K562 (cell line): ENCODE measurements at regions not wholly inside any gene's neighbourhood (a gene's known extent, or its start where the extent isn't known, plus 50 kb on each side); places are given as distances from the start of the nearest gene placed in this dataset.

ENCODE experiments used
- ATAC-seq: fragments of 200-7000 bp; cut with Tn5 transposase; 3 replicates; pipeline ENCODE4 v1.9.1; 2020; ENCODE audit warnings: moderate library complexity
- BruUV-seq: library from RNA; stranded (reverse); fragments of 400-500 nt; replicated peaks from 2 replicates; lab custom pipeline; 2021; lab: Mats Ljungman, UMichigan
- CTCF ChIA-PET: fragments of 300-600 bp; formaldehyde crosslinking; extraction: SDS; loops from one replicate; lab custom pipeline; 2021; ENCODE audit warnings: low intra/inter-chr PET ratio; lab: Yijun Ruan, JAX
- POLR2A ChIA-PET: fragments of 300-600, 350-650 bp; sonication (Branson Sonifier 250); formaldehyde crosslinking; extraction: SDS; loops from one replicate; lab custom pipeline; 2021; ENCODE audit warnings: antibody characterized with exemption, inconsistent platforms; lab: Yijun Ruan, JAX
- DNase-seq, 4 experiments: peaks; one replicate each; pipeline versions ENCODE4 v3.0.0 to v3.0.0-alpha.2; 2011 to 2018; ENCODE audit warnings: low spot score in 3 of 4, mixed read lengths in 3 of 4; ENCODE audit errors: extremely low read depth in 1 of 4
- FAIRE-seq: peaks from 2 replicates; lab custom pipeline; 2011; peaks lifted over from hg19 to GRCh38; lab: Jason Lieb, UNC
- H2AFZ ChIP-seq: 2 replicates; pipeline ENCODE4 v1.6.0; 2011; ENCODE audit warnings: low read depth, low read length, control low read depth, inconsistent platforms
- H3K27ac ChIP-seq: fragments of 200-600 bp; 3 replicates; pipeline ENCODE4 v1.8.0; 2011; ENCODE audit warnings: low read depth, mild to moderate bottlenecking, control low read depth, inconsistent platforms, low read length, moderate library complexity, mixed read lengths; ENCODE audit errors: extremely low read depth
- H3K27me3 ChIP-seq, 2 experiments: fragments of 300-600 bp in 1 of 2; 2 replicates in 1 of 2; 3 replicates in 1 of 2; pipeline versions ENCODE4 v1.6.0 to v1.8.0; 2011; ENCODE audit warnings: inconsistent platforms in 2 of 2, low read length in 2 of 2, mild to moderate bottlenecking in 1 of 2, mixed read lengths in 1 of 2, moderate library complexity in 1 of 2; ENCODE audit not compliant: control insufficient read depth in 2 of 2, insufficient read depth in 2 of 2
- H3K36me3 ChIP-seq: fragments of 300-600 bp; 3 replicates; pipeline ENCODE4 v1.8.0; 2011; ENCODE audit warnings: mild to moderate bottlenecking, low read length, inconsistent platforms; ENCODE audit not compliant: control insufficient read depth, insufficient read depth
- H3K4me1 ChIP-seq, 2 experiments: fragments of 200-600 bp in 1 of 2; replicated peaks in 1 of 2; 2 replicates in 1 of 2; 3 replicates in 1 of 2; pipeline versions ENCODE4 v1.5.1 to v1.8.0; 2011; ENCODE audit warnings: inconsistent platforms in 2 of 2, low read length in 2 of 2, mild to moderate bottlenecking in 1 of 2, mixed read lengths in 1 of 2, moderate library complexity in 1 of 2; ENCODE audit not compliant: control insufficient read depth in 2 of 2, insufficient read depth in 2 of 2
- H3K4me2 ChIP-seq: 2 replicates; pipeline ENCODE4 v1.6.1; 2011; ENCODE audit warnings: low read length, control low read depth, inconsistent platforms, mixed read lengths; ENCODE audit not compliant: insufficient read depth
- H3K4me3 ChIP-seq: fragments of 200-600 bp; sonication (generic), shearing (Covaris generic); 2 replicates; pipeline ENCODE4 v1.5.1; 2016; ENCODE audit warnings: control low read depth, inconsistent platforms
- H3K79me2 ChIP-seq: fragments of 200-600 bp; 3 replicates; pipeline ENCODE4 v1.8.0; 2011; ENCODE audit warnings: low read length, inconsistent platforms; ENCODE audit not compliant: control insufficient read depth, insufficient read depth
- H3K9ac ChIP-seq, 2 experiments: 2 replicates each; pipeline versions ENCODE4 v1.6.0 to v1.6.1; 2011; ENCODE audit warnings: low read depth in 2 of 2, low read length in 2 of 2, control low read depth in 1 of 2, inconsistent platforms in 1 of 2, mild to moderate bottlenecking in 1 of 2, mixed read lengths in 1 of 2; ENCODE audit not compliant: insufficient read depth in 1 of 2
- H3K9me1 ChIP-seq: one replicate; pipeline ENCODE4 v1.6.0; 2011; ENCODE audit warnings: inconsistent platforms, mild to moderate bottlenecking, low read length, moderate library complexity; ENCODE audit not compliant: control insufficient read depth, insufficient read depth
- H3K9me3 ChIP-seq: replicated peaks from 2 replicates; pipeline ENCODE4 v1.5.1; 2011; ENCODE audit warnings: low read depth, low read length, inconsistent platforms; ENCODE audit not compliant: control insufficient read depth, insufficient read depth
- H4K20me1 ChIP-seq: replicated peaks from 2 replicates; pipeline ENCODE4 v1.6.1; 2011; ENCODE audit warnings: low read length, inconsistent platforms, mixed read lengths; ENCODE audit not compliant: control insufficient read depth, insufficient read depth
- BCLAF1 ChIP-seq, 2 experiments: fragments of 450-650 bp in 1 of 2; IDR thresholded peaks; 2 replicates each; pipeline ENCODE4 v1.6.1; 2011 to 2017; ENCODE audit warnings: low read depth in 2 of 2, antibody characterized with exemption in 1 of 2, borderline replicate concordance in 1 of 2, low read length in 1 of 2, mild to moderate bottlenecking in 1 of 2, mixed read lengths in 1 of 2; ENCODE audit not compliant: control insufficient read depth in 1 of 2
- BCOR ChIP-seq: fragments of 450-650 bp; IDR thresholded peaks from 2 replicates; pipeline ENCODE4 v1.6.1; 2016
- KDM1A ChIP-seq, 2 experiments: fragments of 450-650 bp; IDR thresholded peaks; 2 replicates each; pipeline ENCODE4 v1.6.1; 2016; ENCODE audit warnings: mild to moderate bottlenecking in 2 of 2
- MEIS2 ChIP-seq: fragments of 450-650 bp; IDR thresholded peaks from 2 replicates; pipeline ENCODE4 v1.6.1; 2014; ENCODE audit warnings: mild to moderate bottlenecking; ENCODE audit not compliant: partially characterized antibody
- RBM25 ChIP-seq: fragments of 200-400 bp; formaldehyde crosslinking; IDR thresholded peaks from 2 replicates; pipeline ENCODE4 v1.6.1; 2018; ENCODE audit warnings: low read length, low read depth, moderate library complexity; ENCODE audit not compliant: severe bottlenecking
- RCOR1 ChIP-seq, 2 experiments: IDR thresholded peaks; 2 replicates each; pipeline ENCODE4 v1.6.1; 2012; ENCODE audit warnings: low read depth in 2 of 2, low read length in 2 of 2, borderline replicate concordance in 1 of 2, improper control_type of control experiment in 1 of 2
- TAL1 ChIP-seq: fragments of 450-650 bp; IDR thresholded peaks from 2 replicates; pipeline ENCODE4 v1.6.1; 2016; ENCODE audit warnings: mild to moderate bottlenecking
- ZFP36 ChIP-seq: fragments of 150-350 bp; IDR thresholded peaks from 2 replicates; pipeline ENCODE4 v1.6.1; 2018; ENCODE audit warnings: low read length, low read depth; ENCODE audit not compliant: partially characterized antibody
- WGBS: fragments of 100-300 bp; shearing (Covaris generic); methylation state at CpG from one replicate; pipeline ENCODE4 v1.1.6; 2016; ENCODE audit warnings: low coverage, mixed read lengths; ENCODE audit not compliant: insufficient coverage; ENCODE audit errors: missing lambda C conversion rate; 5-methylcytosine and 5-hydroxymethylcytosine counted together
- in situ Hi-C: fragments of 300-500 bp; cut with MboI; formaldehyde crosslinking; loops from 4 replicates; pipeline ENCODE4 v1.15.0; 2018; ENCODE audit warnings: inconsistent platforms, mixed read lengths
- intact Hi-C: fragments of 100-400 bp; cut with micrococcal nuclease; formaldehyde crosslinking; loops from 2 replicates; pipeline ENCODE4 v1.14.2; 2022

- no peak overlapping the region for H3K27ac ChIP-seq
- ATAC-seq, result no peak
- peaks cover 7 to 10% of the 10 kb centered on the region in 2 experiments; a peak in 3 of 5 replicates for H3K4me1 ChIP-seq
- no peak overlapping the region for H3K4me2 ChIP-seq
- no peak for FAIRE-seq
- intact Hi-C loops, result no loop called here
- WGBS, result 70% methylated on average over 6 of the region's 6 CpGs
- DNase-seq, result no peak
- ChIA-PET CTCF (no interaction called here), POLR2A (interaction anchor here (0.9 kb wide), 1 partner anchor 9 kb away, joined by 4 read pairs; no protein-coding TSS in a partner anchor)
- in situ Hi-C loops, result no loop called here
- H3K9me1 ChIP-seq, result no peaks in the 10 kb centered on the region
- BruUV-seq, result no TSS peak
- H3K79me2 ChIP-seq, result no peaks in the 10 kb centered on the region
- H3K9me3 ChIP-seq, result no peaks in the 10 kb centered on the region
- H4K20me1 ChIP-seq, result no peaks in the 10 kb centered on the region
- no peak overlapping the region for H3K9ac ChIP-seq
- H3K36me3 ChIP-seq, result no peaks in the 10 kb centered on the region
- no peak overlapping the region for H2AFZ ChIP-seq
- TF ChIP-seq TAL1, result no peak
- no peak for TF ChIP-seq BCLAF1 (IDR thresholded peaks at IDR 0.05; ENCODE audit: borderline replicate concordance in 1 of 2, control insufficient read depth in 1 of 2, low read depth in 2 of 2, low read length in 1 of 2)
- peak; percentile 75 for TF ChIP-seq RBM25
- TF ChIP-seq RCOR1 (IDR thresholded peaks at IDR 0.05; ENCODE audit: borderline replicate concordance in 1 of 2, low read depth in 2 of 2, low read length in 2 of 2), result 0 out of 4 replicates have a peak, but pooled peaks of 1 of the 2 experiments have one; percentile 22
- TF ChIP-seq ZFP36, result peak; percentile 76
- TF ChIP-seq MEIS2, result no peak
- TF ChIP-seq BCOR, result peak; percentile 70; the same call in 1 of the 2 replicates
- 0 out of 4 replicates have a peak, but pooled peaks of 1 of the 2 experiments have one; percentile 10 for TF ChIP-seq KDM1A (IDR thresholded peaks at IDR 0.05)
- H3K27me3 ChIP-seq, result no peaks in the 10 kb centered on the region
- H3K4me3 ChIP-seq, result no peak overlapping the region
These were observed 105.1 kb upstream of the MAP1LC3B2 start for GRCh38 chr12:116454076-116454475.
